ENCODE measurements at regions not wholly inside any gene's neighbourhood (a gene's known extent, or its start where the extent isn't known, plus 50 kb on each side); places are given as distances from the start of the nearest gene placed in this dataset.
"Not testable (repeated sequence)": the region's sequence is repeated elsewhere in the genome, so short reads cannot be mapped to it uniquely, and the experiment has no call there.

GRCh38 chr6:165001502-165002157 is 307.8 kb downstream of the C6orf118 start:
- DNase-seq: no peak

- DNase-seq: no peak
Measured at GRCh38 chr6:164998297-164998696, 311.1 kb downstream of the C6orf118 start.

GRCh38 chr6:164996838-164997237 is 312.6 kb downstream of the C6orf118 start:
- no peak for DNase-seq

GRCh38 chr6:164991573-164991972 is 317.8 kb downstream of the C6orf118 start:
- DNase-seq: no peak

GRCh38 chr6:164990901-164991300 is 318.5 kb downstream of the C6orf118 start:
- DNase-seq: no peak

GRCh38 chr6:164982389-164982788 is 327.0 kb downstream of the C6orf118 start:
- no peak for DNase-seq

GRCh38 chr6:164967102-164967501 is 342.3 kb downstream of the C6orf118 start:
- DNase-seq: no peak

GRCh38 chr6:164962805-164963204 is 346.6 kb downstream of the C6orf118 start:
- no peak for DNase-seq

- no peak for DNase-seq
Measured at GRCh38 chr6:164947164-164947563, 362.2 kb downstream of the C6orf118 start.

GRCh38 chr6:164942271-164942670 is 367.1 kb downstream of the C6orf118 start:
- DNase-seq: no peak

GRCh38 chr6:164933238-164933794 is 376.1 kb downstream of the C6orf118 start:
- DNase-seq: not testable (repeated sequence)

GRCh38 chr6:164929408-164929977 is 379.9 kb downstream of the C6orf118 start:
- no peak for DNase-seq

- no peak for DNase-seq
Measured at GRCh38 chr6:164928728-164929407, 380.5 kb downstream of the C6orf118 start.

- DNase-seq: peak; percentile 71
Measured at GRCh38 chr6:164928057-164928727, 381.2 kb downstream of the C6orf118 start.

GRCh38 chr6:164927288-164928056 is 381.9 kb downstream of the C6orf118 start:
- peak; percentile 90 for DNase-seq

- peak; percentile 53 for DNase-seq
Measured at GRCh38 chr6:164926686-164927085, 382.7 kb downstream of the C6orf118 start.

GRCh38 chr6:164925681-164926530 is 383.5 kb downstream of the C6orf118 start:
- no peak for DNase-seq

- DNase-seq: peak; percentile 76
Measured at GRCh38 chr6:164924674-164925073, 384.7 kb downstream of the C6orf118 start.

GRCh38 chr6:164917211-164917610 is 392.2 kb downstream of the C6orf118 start:
- no peak for DNase-seq

- DNase-seq: peak; percentile 64
Measured at GRCh38 chr6:164916087-164916486, 393.3 kb downstream of the C6orf118 start.

- DNase-seq: peak; percentile 98
Measured at GRCh38 chr6:164911873-164912580, 397.4 kb downstream of the C6orf118 start.
